RWPE2 (cell line): ENCODE measurements at regions not wholly inside any gene's neighbourhood (a gene's known extent, or its start where the extent isn't known, plus 50 kb on each side); places are given as distances from the start of the nearest gene placed in this dataset.
A peak's percentile ranks its signal among the peaks of the same experiment; 100 is the strongest.

Experiments used
- ATAC-seq: fragments of 200-7000 bp; cut with Tn5 transposase; 3 replicates; pipeline ENCODE4 v1.9.1; 2021; ENCODE audit warnings: low read depth
- DNase-seq: peaks from one replicate; pipeline ENCODE4 v3.0.0-alpha.2; 2020; ENCODE audit warnings: low spot score
- H3K27ac ChIP-seq: fragments of 450-650 bp; 2 replicates; pipeline ENCODE4 v1.5.1; 2017; ENCODE audit warnings: mild to moderate bottlenecking; ENCODE audit not compliant: poor library complexity, severe bottlenecking
- H3K27me3 ChIP-seq: fragments of 250-450 bp; sonication (Bioruptor Pico); 2 replicates; pipeline ENCODE4 v1.5.1; 2021; ENCODE audit warnings: mild to moderate bottlenecking, moderate library complexity; ENCODE audit not compliant: insufficient read depth, poor library complexity, severe bottlenecking
- H3K36me3 ChIP-seq: fragments of 250-450 bp; sonication (Bioruptor Pico); 2 replicates; pipeline ENCODE4 v1.5.1; 2020; ENCODE audit warnings: low read depth, mild to moderate bottlenecking, moderate library complexity
- H3K4me1 ChIP-seq: fragments of 250-450 bp; sonication (Bioruptor Pico); 2 replicates; pipeline ENCODE4 v1.5.1; 2021; ENCODE audit warnings: mild to moderate bottlenecking, moderate library complexity; ENCODE audit not compliant: insufficient read depth, poor library complexity, severe bottlenecking
- H3K4me3 ChIP-seq: fragments of 250-450 bp; sonication (Bioruptor Pico); 2 replicates; pipeline ENCODE4 v1.5.1; 2021; ENCODE audit warnings: mild to moderate bottlenecking, moderate library complexity; ENCODE audit not compliant: severe bottlenecking
- H3K9me3 ChIP-seq: fragments of 250-450 bp; sonication (Bioruptor Pico); 2 replicates; pipeline ENCODE4 v1.5.1; 2021; ENCODE audit warnings: mild to moderate bottlenecking, moderate library complexity; ENCODE audit not compliant: severe bottlenecking
- CTCF ChIP-seq: fragments of 450-650 bp; IDR thresholded peaks from one replicate; pipeline ENCODE4 v1.5.1; 2017; ENCODE audit warnings: mild to moderate bottlenecking, moderate library complexity; ENCODE audit not compliant: poor library complexity, severe bottlenecking

DNA sequence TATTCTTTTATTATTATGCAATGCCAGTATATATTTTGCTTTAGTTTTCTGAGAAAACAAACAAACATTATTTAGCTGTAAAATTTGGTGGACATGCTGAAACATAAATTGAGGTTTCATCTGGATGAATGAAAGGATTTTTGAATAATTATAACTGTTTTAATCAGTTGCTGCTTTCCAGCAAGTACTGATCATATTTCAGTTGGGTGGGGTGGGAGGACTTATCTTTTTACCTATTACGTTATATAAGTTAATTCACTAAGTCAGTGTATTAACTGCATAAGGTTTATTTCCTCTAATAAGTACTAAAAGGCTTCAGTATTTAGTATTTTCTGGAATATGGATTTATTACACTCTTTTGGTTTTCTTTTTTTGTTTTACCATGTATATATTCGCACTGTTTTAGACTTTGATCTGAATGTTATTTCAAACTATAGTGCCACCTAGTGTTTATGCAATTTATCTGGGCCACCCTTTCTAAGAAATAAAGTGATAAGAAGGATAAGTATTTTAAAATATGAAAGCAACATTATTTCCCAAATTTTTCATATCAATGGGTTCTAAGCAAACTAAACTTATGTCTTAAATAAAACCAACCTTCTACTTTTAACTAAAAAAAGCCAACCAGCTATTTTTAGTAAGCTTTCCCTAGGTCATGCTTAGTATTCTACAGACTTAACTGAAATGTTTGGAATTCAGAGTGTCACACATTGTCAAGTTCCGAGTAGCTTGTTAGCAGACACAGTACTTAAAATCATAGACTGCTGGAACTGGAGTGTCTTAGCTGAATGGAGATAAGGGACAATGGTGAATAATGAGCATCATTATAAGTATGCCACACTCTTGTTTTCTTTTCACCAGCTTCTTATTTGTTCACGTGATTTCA, 105.4 kb upstream of the MCHR2 start:
- no peak for DNase-seq
- Histone ChIP-seq H3K27ac (no peak overlapping the region), H3K36me3 (no peaks in the 10 kb centered on the region), H3K4me3 (no peak overlapping the region), H3K4me1 (no peaks in the 10 kb centered on the region), H3K27me3 (peaks cover 7% of the 10 kb centered on the region), H3K9me3 (no peaks in the 10 kb centered on the region)
- TF ChIP-seq CTCF: peak; percentile 82
- 0 out of 3 replicates have a peak, but pooled peaks have one; percentile 45 for ATAC-seq

GRCh38 chr6:100096936-100097335, 102.9 kb upstream of the MCHR2 start:
- Histone ChIP-seq H3K36me3 (no peaks in the 10 kb centered on the region), H3K27ac (no peak overlapping the region), H3K9me3 (no peaks in the 10 kb centered on the region), H3K4me3 (no peak overlapping the region), H3K4me1 (no peaks in the 10 kb centered on the region), H3K27me3 (peaks cover 7% of the 10 kb centered on the region)
- TF ChIP-seq CTCF: no peak
- no peak for ATAC-seq
- DNase-seq: no peak

DNA sequence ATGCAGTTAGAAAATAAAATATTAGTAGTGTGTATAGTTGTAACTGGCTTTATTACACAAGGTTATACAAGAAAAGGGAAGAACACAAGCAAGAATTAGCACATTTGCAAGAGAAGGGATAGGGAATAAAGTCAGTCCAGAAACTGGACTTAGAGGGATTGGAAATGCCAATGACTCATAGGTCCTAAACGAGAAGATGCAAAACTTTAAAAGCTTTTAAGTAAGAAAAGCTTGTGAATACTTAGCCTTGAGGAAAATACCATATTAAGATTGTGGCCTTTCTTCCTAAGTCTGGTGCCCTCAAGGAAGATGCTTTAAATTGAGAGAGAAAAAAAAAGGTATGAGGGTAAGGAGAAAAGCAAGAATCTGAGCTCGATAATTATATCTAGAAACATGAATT, 102.3 kb upstream of the MCHR2 start:
- no peaks in the 10 kb centered on the region for H3K9me3 ChIP-seq
- no peak for ATAC-seq
- no peak for DNase-seq
- no peaks in the 10 kb centered on the region for H3K36me3 ChIP-seq
- H3K27me3 ChIP-seq: peaks cover 7% of the 10 kb centered on the region
- no peaks in the 10 kb centered on the region for H3K4me1 ChIP-seq
- no peak for TF ChIP-seq CTCF
- H3K27ac ChIP-seq: no peak overlapping the region
- H3K4me3 ChIP-seq: no peak overlapping the region

DNA sequence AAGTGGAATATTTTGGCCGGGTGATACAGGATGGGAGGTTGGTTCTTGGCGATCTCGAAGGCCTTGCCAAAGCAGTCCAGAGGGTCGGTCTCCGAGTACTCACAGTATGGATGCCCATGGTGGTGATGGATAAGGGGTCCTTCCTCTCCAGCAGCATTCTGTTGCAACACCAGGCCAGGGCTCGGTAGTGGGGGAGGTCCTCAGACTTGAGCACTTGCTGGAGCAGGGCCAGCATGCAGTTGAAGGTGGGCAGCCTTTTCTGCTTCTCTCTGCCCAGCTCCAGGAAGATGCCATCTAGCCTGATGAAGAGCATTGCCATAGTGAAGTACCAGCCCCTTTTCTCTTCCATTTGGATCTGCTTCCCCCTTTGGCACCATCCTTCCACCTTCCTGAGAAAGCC, 99.4 kb upstream of the MCHR2 start:
- peaks cover under 1% of the 10 kb centered on the region for H3K4me1 ChIP-seq
- DNase-seq: no peak
- no peaks in the 10 kb centered on the region for H3K27me3 ChIP-seq
- no peaks in the 10 kb centered on the region for H3K9me3 ChIP-seq
- ATAC-seq: no peak
- no peaks in the 10 kb centered on the region for H3K36me3 ChIP-seq
- H3K27ac ChIP-seq: no peak overlapping the region
- TF ChIP-seq CTCF: no peak
- no peak overlapping the region for H3K4me3 ChIP-seq

DNA sequence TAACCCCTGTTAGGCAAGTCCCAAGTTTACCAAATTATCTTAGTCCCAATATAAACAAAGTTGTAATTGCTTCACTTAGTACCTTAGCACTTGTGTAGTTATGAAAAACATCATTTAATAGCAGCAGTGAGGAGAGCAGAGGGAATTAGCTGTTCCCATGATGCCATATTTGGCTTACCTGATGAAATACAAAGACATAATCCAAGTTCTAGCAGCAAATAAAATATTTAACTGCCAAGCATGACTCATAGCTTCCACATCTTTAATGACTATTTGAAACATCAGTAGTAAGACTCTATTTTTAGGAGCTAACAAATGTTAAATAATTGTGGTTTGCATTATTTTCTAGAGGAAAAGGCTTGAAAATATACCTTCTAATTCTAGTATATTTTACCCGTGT, 94.0 kb upstream of the MCHR2 start:
- H3K4me1 ChIP-seq: peaks cover 3% of the 10 kb centered on the region
- no peaks in the 10 kb centered on the region for H3K9me3 ChIP-seq
- DNase-seq: no peak
- no peak overlapping the region for H3K4me3 ChIP-seq
- TF ChIP-seq CTCF: no peak
- H3K27ac ChIP-seq: no peak overlapping the region
- peak; percentile 68 for ATAC-seq
- no peaks in the 10 kb centered on the region for H3K36me3 ChIP-seq
- no peaks in the 10 kb centered on the region for H3K27me3 ChIP-seq
